Kidney epithelial cell (primary cell): ENCODE measurements at regions not wholly inside any gene's neighbourhood (a gene's known extent, or its start where the extent isn't known, plus 50 kb on each side); places are given as distances from the start of the nearest gene placed in this dataset.

Source experiments
- DNase-seq: peaks from one replicate; pipeline ENCODE4 v3.0.0-alpha.2; 2010; ENCODE audit warnings: low read depth
- H3K27me3 ChIP-seq: 2 replicates; pipeline ENCODE4 v1.6.0; 2011; ENCODE audit warnings: low read length; ENCODE audit not compliant: control insufficient read depth, insufficient read depth
- H3K36me3 ChIP-seq: 2 replicates; pipeline ENCODE4 v1.5.1; 2011; ENCODE audit warnings: low read length; ENCODE audit not compliant: control insufficient read depth, insufficient read depth
- H3K4me3 ChIP-seq: 2 replicates; pipeline ENCODE4 v1.5.1; 2011; ENCODE audit warnings: low read depth, mild to moderate bottlenecking, control low read depth, low read length
- TF ChIP-seq, protein P1 (sequence below): IDR thresholded peaks from 2 replicates; pipeline ENCODE4 v1.5.1; 2011; ENCODE audit warnings: mild to moderate bottlenecking, moderate library complexity, low read length, control low read depth, inconsistent platforms; ENCODE audit not compliant: insufficient read depth, poor library complexity, severe bottlenecking

DNA sequence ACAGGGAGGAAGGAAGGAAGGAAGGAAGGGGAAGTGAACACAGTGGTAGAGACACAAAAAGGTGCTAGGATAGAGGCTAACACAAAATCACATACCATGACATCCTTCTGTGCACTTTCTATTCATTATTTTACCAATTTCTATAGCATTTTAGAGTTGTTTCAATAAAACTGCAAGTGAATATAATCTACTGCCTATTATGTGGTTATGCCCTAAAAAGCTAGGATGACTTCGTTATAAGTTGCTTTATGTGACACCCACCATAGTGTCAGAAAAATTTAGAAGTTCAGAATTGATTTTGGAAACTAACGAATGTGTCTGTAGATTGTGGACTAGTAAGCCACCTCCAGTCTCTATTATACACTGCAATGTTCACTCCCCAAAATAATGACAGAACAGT is 59.4 kb upstream of the EDNRA start:
- DNase-seq, result no peak
- TF ChIP-seq, protein P1, sequence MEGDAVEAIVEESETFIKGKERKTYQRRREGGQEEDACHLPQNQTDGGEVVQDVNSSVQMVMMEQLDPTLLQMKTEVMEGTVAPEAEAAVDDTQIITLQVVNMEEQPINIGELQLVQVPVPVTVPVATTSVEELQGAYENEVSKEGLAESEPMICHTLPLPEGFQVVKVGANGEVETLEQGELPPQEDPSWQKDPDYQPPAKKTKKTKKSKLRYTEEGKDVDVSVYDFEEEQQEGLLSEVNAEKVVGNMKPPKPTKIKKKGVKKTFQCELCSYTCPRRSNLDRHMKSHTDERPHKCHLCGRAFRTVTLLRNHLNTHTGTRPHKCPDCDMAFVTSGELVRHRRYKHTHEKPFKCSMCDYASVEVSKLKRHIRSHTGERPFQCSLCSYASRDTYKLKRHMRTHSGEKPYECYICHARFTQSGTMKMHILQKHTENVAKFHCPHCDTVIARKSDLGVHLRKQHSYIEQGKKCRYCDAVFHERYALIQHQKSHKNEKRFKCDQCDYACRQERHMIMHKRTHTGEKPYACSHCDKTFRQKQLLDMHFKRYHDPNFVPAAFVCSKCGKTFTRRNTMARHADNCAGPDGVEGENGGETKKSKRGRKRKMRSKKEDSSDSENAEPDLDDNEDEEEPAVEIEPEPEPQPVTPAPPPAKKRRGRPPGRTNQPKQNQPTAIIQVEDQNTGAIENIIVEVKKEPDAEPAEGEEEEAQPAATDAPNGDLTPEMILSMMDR, result no peak
- no peak overlapping the region for H3K4me3 ChIP-seq
- no peaks in the 10 kb centered on the region for H3K36me3 ChIP-seq
- H3K27me3 ChIP-seq, result no peaks in the 10 kb centered on the region

GRCh38 chr4:147423229-147423628 is 57.7 kb upstream of the EDNRA start:
- no peaks in the 10 kb centered on the region for H3K27me3 ChIP-seq
- DNase-seq, result no peak
- no peak overlapping the region for H3K4me3 ChIP-seq
- no peaks in the 10 kb centered on the region for H3K36me3 ChIP-seq
- TF ChIP-seq, protein P1, result no peak

DNA sequence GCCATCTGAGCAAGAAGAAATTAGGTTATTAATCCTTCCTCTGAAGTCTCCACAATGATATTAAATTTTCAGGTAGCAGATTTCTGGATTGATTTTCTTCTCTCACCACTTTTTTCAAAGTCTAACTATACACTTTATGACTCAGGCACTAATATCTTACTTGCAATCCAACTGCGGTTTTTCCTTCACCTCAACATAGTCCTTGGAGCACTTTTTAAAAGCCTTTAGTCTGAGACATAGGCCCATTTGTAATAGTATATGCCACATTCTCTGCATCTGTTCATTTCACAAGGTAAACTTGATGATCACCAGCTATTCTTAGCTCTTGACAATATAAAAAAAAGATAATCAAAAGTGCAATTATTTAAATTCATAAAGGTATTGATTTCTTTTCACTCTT is 55.9 kb upstream of the EDNRA start:
- Histone ChIP-seq H3K27me3 (no peaks in the 10 kb centered on the region), H3K4me3 (no peak overlapping the region), H3K36me3 (no peaks in the 10 kb centered on the region)
- no peak for DNase-seq
- TF ChIP-seq, protein P1, result no peak

DNA sequence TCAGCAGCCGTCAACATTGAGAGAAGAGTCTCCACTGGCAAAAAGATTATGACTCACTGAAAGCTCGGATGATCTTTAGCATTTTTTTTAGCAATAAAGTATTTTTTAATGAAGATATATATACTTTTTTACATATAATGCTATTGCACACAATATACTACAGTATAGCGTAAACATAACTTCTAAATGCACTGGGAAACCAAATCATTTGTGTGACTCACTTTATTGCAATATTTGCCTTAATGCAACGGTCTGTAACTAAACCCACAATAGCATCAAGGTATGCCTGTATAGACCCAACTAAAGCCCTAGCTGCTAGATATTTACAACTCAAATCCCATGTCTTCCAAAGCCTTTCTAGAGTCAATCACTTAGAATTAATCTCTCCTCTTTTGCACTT is 52.3 kb upstream of the EDNRA start:
- no peaks in the 10 kb centered on the region for H3K36me3 ChIP-seq
- DNase-seq, result no peak
- H3K27me3 ChIP-seq, result no peaks in the 10 kb centered on the region
- H3K4me3 ChIP-seq, result no peak overlapping the region
- TF ChIP-seq, protein P1, result no peak

DNA sequence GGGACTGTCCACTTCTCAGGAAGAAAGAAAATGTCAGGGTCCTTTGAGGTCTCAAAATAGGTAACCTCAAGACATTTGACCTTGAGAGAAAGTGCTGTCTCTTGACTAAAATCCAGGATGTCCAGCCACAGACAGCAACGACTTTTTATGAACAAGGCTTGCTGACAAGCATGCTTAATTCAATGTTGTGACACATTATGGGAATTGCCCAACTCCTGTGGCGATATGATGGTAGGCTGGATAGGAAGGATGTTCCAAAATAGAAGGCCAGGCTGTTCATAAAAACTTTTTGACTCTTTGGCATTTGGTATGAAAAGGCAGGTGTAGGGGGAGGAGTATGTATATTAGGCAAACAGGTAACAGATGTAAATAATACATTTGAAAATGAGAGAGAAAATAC is 50.8 kb upstream of the EDNRA start:
- no peak overlapping the region for H3K4me3 ChIP-seq
- H3K36me3 ChIP-seq, result no peaks in the 10 kb centered on the region
- no peak for DNase-seq
- TF ChIP-seq, protein P1, result no peak
- H3K27me3 ChIP-seq, result no peaks in the 10 kb centered on the region
